ENCODE measurements at regions not wholly inside any gene's neighbourhood (a gene's known extent, or its start where the extent isn't known, plus 50 kb on each side); places are given as distances from the start of the nearest gene placed in this dataset.
"Not testable (repeated sequence)": the region's sequence is repeated elsewhere in the genome, so short reads cannot be mapped to it uniquely, and the experiment has no call there.

GRCh38 chrX:39262641-39263040, 461.4 kb downstream of the MID1IP1 start:
- no peak for DNase-seq (ENCODE audit: low read depth)
- H3K4me3 ChIP-seq (ENCODE audit: low read depth, low read length) = no peak overlapping the region
- TF ChIP-seq CTCF (conservative IDR thresholded peaks at IDR 0.05; ENCODE audit: low read depth, low read length) = no peak

- DNase-seq (ENCODE audit: low read depth) = no peak
- H3K4me3 ChIP-seq (ENCODE audit: low read depth, low read length) = no peak overlapping the region
- TF ChIP-seq CTCF (conservative IDR thresholded peaks at IDR 0.05; ENCODE audit: low read depth, low read length) = no peak
Measured at GRCh38 chrX:39264023-39264422, 462.8 kb downstream of the MID1IP1 start.

DNA sequence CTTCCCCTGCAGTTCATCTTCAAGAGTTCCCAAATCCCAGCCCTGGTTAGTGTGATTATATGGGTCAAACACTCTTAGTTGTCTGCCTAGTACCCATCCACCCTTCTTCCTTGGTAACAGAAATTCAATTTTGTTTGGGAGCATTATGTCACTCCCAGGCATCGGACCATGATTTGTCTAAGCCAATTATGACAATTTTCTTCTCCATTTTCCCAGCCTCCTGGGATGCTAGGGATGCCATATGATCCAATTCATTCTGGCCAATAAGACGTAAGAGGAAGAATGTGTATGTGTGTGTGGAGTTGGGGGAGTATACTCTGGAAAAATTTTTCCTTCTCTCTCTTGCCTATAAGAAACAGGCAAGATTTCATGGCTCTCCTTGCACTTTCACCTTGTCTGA, 465.9 kb downstream of the MID1IP1 start:
- DNase-seq (ENCODE audit: low read depth) = no peak

DNA sequence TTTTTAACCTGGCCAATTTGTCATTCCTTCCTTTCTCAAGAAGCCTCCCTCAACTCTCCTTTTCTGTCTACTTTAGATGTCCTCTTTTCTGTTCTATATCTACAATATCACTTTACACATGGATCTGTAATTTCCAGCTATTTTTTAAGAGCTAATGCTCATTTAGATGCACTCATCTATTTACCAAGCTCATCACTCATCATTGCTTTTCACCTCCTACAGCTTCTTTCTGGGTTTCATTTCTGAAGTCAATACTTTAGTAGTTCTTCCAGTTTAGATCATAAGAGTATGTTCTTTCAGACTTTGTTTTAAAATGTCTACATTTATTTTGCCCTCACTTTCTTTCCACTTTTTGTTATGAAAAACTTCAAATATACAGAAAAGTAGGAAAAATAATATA, 466.9 kb downstream of the MID1IP1 start:
- DNase-seq (ENCODE audit: low read depth) = no peak
- no peak for TF ChIP-seq CTCF (conservative IDR thresholded peaks at IDR 0.05; ENCODE audit: low read depth, low read length)

More for the DNA sequence above, 465.9 kb downstream of the MID1IP1 start:
- no peak for TF ChIP-seq CTCF (conservative IDR thresholded peaks at IDR 0.05; ENCODE audit: low read depth, low read length)
- H3K4me3 ChIP-seq (ENCODE audit: low read depth, low read length) = no peak overlapping the region

GRCh38 chrX:39275500-39276068, 474.3 kb downstream of the MID1IP1 start:
- no peak overlapping the region for H3K4me3 ChIP-seq (ENCODE audit: low read depth, low read length)
- no peak for DNase-seq (ENCODE audit: low read depth)
- TF ChIP-seq CTCF (conservative IDR thresholded peaks at IDR 0.05; ENCODE audit: low read depth, low read length) = no peak

More for the DNA sequence above, 466.9 kb downstream of the MID1IP1 start:
- no peak overlapping the region for H3K4me3 ChIP-seq (ENCODE audit: low read depth, low read length)

- not testable (repeated sequence) for DNase-seq (ENCODE audit: low read depth); H3K4me3 ChIP-seq (ENCODE audit: low read depth, low read length)
Measured at GRCh38 chrX:39277685-39278390, 476.6 kb downstream of the MID1IP1 start.

GRCh38 chrX:39283239-39283638, 482.0 kb downstream of the MID1IP1 start:
- no peak for TF ChIP-seq CTCF (conservative IDR thresholded peaks at IDR 0.05; ENCODE audit: low read depth, low read length)
- H3K4me3 ChIP-seq (ENCODE audit: low read depth, low read length) = no peak overlapping the region
- no peak for DNase-seq (ENCODE audit: low read depth)
